Activated CD8-positive, alpha-beta memory T cell treated with anti-CD3 and anti-CD28 coated beads, Interleukin-2, amount 10 ng/mL, durations not matched to agents 7 days and 5 days (primary cell): ENCODE measurements at regions not wholly inside any gene's neighbourhood (a gene's known extent, or its start where the extent isn't known, plus 50 kb on each side); places are given as distances from the start of the nearest gene placed in this dataset.
A peak's percentile ranks its signal among the peaks of the same experiment; 100 is the strongest.

ENCODE experiments used
- ATAC-seq: fragments of 150-1000 bp; cut with Tn5 transposase; one replicate; pipeline ENCODE4 v1.10.0; 2021; ENCODE audit warnings: moderate library complexity
- CTCF ChIA-PET: fragments of 350-600 bp; sonication (Branson Sonifier 250); formaldehyde crosslinking; loops from one replicate; lab custom pipeline; 2021; ENCODE audit warnings: antibody characterized with exemption; lab: Charles Lee
- DNase-seq: peaks from one replicate; pipeline ENCODE4 v3.0.0-alpha.2; 2020
- H3K27ac Mint-ChIP-seq: one replicate; pipeline ENCODE4 v1.8.0; 2021; ENCODE audit warnings: mild to moderate bottlenecking, mixed read lengths
- H3K27me3 Mint-ChIP-seq: one replicate; pipeline ENCODE4 v1.8.0; 2021; ENCODE audit warnings: mixed read lengths
- H3K36me3 Mint-ChIP-seq: one replicate; pipeline ENCODE4 v1.8.0; 2021; ENCODE audit warnings: mild to moderate bottlenecking, mixed read lengths
- H3K4me1 Mint-ChIP-seq: one replicate; pipeline ENCODE4 v1.8.0; 2021; ENCODE audit warnings: mixed read lengths
- H3K4me3 Mint-ChIP-seq: one replicate; pipeline ENCODE4 v1.8.0; 2021; ENCODE audit warnings: mild to moderate bottlenecking, moderate library complexity, mixed read lengths
- H3K9me3 Mint-ChIP-seq: one replicate; pipeline ENCODE4 v1.8.0; 2022; ENCODE audit warnings: low read depth, mixed read lengths

DNA sequence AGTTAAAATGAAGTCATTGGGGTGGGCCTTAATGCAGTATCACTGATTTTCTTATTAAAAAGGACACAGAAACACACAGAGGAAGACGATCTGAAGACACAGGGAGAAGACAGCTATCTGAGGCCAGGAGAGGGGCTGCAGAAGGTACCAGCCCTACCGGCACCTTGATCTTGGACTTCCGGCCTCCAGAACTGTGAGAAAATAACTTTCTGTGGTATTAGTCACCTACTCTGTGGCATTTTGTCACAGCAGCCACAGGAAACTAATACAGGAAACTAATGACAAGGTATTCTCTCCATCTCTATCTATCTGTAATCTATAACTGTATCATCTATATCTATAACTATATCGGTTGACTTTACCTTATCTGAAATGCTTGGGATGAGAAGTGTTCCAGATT, 1149.5 kb downstream of the BCL11B start:
- ATAC-seq (peak; percentile 49), DNase-seq (peak; percentile 52)
- peaks cover 23% of the 10 kb centered on the region for H3K4me1 Mint-ChIP-seq
- H3K9me3 Mint-ChIP-seq: peaks cover 3% of the 10 kb centered on the region
- H3K27ac Mint-ChIP-seq: peak overlapping the region; percentile 3
- CTCF ChIA-PET: interaction anchor here (1.4 kb wide), 1 partner anchor 144 kb away, joined by 4 read pairs; no protein-coding TSS in a partner anchor
- H3K27me3 Mint-ChIP-seq: no peaks in the 10 kb centered on the region
- H3K4me3 Mint-ChIP-seq: no peak overlapping the region
- H3K36me3 Mint-ChIP-seq: peaks cover 14% of the 10 kb centered on the region

GRCh38 chr14:98130691-98131090, 1141.3 kb downstream of the BCL11B start:
- no peaks in the 10 kb centered on the region for H3K27me3 Mint-ChIP-seq
- ATAC-seq (no peak), DNase-seq (no peak)
- peaks cover 23% of the 10 kb centered on the region for H3K4me1 Mint-ChIP-seq
- H3K9me3 Mint-ChIP-seq: no peaks in the 10 kb centered on the region
- H3K27ac Mint-ChIP-seq: no peak overlapping the region
- CTCF ChIA-PET: interaction anchor here (1.0 to 2.2 kb wide), 2 partner anchors 138 to 152 kb away, joined by 3 to 7 read pairs; no protein-coding TSS in a partner anchor
- H3K36me3 Mint-ChIP-seq: peaks cover 5% of the 10 kb centered on the region
- no peak overlapping the region for H3K4me3 Mint-ChIP-seq

DNA sequence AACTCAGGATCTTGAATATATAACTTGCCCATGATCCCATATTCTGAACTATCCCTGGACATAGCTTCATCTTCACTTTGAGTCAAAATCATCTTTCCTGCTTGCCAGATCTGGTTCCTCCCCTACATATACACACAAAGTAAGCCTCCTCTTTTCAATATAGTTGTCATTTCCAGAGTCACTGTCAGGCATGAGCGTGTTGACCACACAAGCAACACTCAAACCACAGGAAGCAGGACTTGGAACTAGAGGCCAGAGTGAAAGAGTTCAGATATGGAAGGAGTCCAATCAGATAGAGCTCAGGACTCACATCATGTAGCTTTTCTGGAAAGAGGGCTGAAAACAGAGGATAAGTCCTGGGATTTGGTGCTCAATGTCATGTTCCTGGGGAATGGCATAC, 1140.6 kb downstream of the BCL11B start:
- H3K27ac Mint-ChIP-seq: no peak overlapping the region
- no peak overlapping the region for H3K4me3 Mint-ChIP-seq
- DNase-seq (peak; percentile 70), ATAC-seq (peak; percentile 71)
- peaks cover 29% of the 10 kb centered on the region for H3K4me1 Mint-ChIP-seq
- CTCF ChIA-PET: interaction anchor here (1.0 to 2.2 kb wide), 2 partner anchors 138 to 153 kb away, joined by 3 to 7 read pairs; no protein-coding TSS in a partner anchor
- peaks cover 5% of the 10 kb centered on the region for H3K36me3 Mint-ChIP-seq
- H3K9me3 Mint-ChIP-seq: no peaks in the 10 kb centered on the region
- no peaks in the 10 kb centered on the region for H3K27me3 Mint-ChIP-seq

- H3K27me3 Mint-ChIP-seq: no peaks in the 10 kb centered on the region
- peaks cover 49% of the 10 kb centered on the region for H3K4me1 Mint-ChIP-seq
- no peak overlapping the region for H3K27ac Mint-ChIP-seq
Measured at GRCh38 chr14:98133806-98134205, 1138.2 kb downstream of the BCL11B start.

DNA sequence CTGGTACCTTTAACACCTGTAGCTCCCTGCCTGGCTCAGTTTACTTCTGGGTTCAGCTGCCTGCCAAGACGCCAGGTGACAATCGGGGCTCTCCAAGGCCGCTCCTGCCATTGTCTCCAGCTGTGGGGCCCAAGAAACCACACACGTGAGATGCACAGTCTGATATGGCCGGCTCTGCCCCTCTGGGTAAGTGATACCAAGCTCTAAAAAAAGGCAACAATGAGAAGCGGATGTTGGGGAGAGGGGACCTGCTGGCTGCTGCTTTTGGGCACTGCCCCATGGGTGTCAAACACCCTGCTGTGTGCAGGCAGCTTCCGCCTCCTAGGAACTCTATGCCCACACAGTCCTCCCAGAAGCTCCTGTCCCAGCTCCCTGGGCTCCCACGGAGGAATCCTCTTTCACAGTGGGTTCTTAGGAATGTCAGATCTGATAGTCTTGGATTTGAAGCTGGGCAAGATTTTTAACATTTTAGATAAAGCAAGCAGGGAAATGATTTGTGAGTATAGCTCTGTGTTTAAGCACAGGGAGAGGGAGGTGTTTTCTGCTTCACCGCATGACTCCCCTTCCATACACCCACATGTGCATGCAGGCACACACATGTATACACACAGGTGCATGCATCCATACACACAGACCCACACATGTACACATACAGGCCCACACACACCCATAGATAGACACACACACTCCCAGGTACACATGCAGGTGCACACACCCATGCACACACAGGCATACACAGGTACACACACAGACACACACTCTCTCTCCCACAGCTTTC, 1135.8 kb downstream of the BCL11B start:
- DNase-seq: peak; percentile 45
- CTCF ChIA-PET: interaction anchor here (0.7 to 6.7 kb wide), 5 partner anchors 37 to 1055 kb away, joined by 3 to 46 read pairs (median 5); no protein-coding TSS in a partner anchor

More at GRCh38 chr14:98133806-98134205, 1138.2 kb downstream of the BCL11B start:
- Mint-ChIP-seq H3K4me3 (no peak overlapping the region), H3K36me3 (peaks cover 2% of the 10 kb centered on the region), H3K9me3 (no peaks in the 10 kb centered on the region)
- CTCF ChIA-PET: no interaction called here
- DNase-seq (no peak), ATAC-seq (no peak)

GRCh38 chr14:98137131-98138025, 1134.6 kb downstream of the BCL11B start:
- DNase-seq (no peak), ATAC-seq (no peak)
- H3K4me1 Mint-ChIP-seq: peaks cover 60% of the 10 kb centered on the region
- H3K9me3 Mint-ChIP-seq: no peaks in the 10 kb centered on the region
- peak overlapping the region; percentile 53 for H3K4me3 Mint-ChIP-seq
- CTCF ChIA-PET: interaction anchor here (0.6 to 6.7 kb wide), 19 partner anchors 10 to 1135 kb away, joined by 3 to 94 read pairs (median 3); partner anchors contain the start of gene BCL11B
- no peaks in the 10 kb centered on the region for H3K27me3 Mint-ChIP-seq
- peak overlapping the region; percentile 74 for H3K27ac Mint-ChIP-seq
- H3K36me3 Mint-ChIP-seq: no peaks in the 10 kb centered on the region

More for the DNA sequence above, 1135.8 kb downstream of the BCL11B start:
- H3K4me1 Mint-ChIP-seq: peaks cover 57% of the 10 kb centered on the region
- peak overlapping the region; percentile 67 for H3K27ac Mint-ChIP-seq
- H3K4me3 Mint-ChIP-seq: peak overlapping the region; percentile 25
- no peaks in the 10 kb centered on the region for H3K27me3 Mint-ChIP-seq
- no peaks in the 10 kb centered on the region for H3K9me3 Mint-ChIP-seq
- H3K36me3 Mint-ChIP-seq: peaks cover under 1% of the 10 kb centered on the region
- ATAC-seq: no peak

DNA sequence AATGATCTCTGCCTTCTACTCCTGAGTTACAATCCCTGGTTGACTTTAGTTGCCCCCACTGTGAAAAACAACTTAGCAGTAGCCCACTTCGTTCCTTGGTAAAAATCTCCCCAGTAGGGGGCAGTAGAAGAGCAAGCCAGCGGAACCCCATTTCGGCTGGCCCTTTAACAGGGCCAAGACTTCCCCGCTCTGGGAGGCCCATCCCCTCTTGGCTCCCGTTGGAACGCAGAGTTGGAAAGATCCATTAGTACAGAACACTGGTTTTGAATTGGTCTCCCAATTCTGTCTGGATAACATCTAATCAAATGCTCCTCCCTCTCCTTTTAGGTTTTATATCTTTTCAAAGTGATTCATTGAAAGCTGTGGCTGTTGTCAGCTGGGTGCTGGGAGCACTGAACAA, 1133.3 kb downstream of the BCL11B start:
- H3K9me3 Mint-ChIP-seq: no peaks in the 10 kb centered on the region
- DNase-seq: peak; percentile 76
- H3K4me3 Mint-ChIP-seq: peak overlapping the region; percentile 7
- no peaks in the 10 kb centered on the region for H3K27me3 Mint-ChIP-seq
- no peaks in the 10 kb centered on the region for H3K36me3 Mint-ChIP-seq
- CTCF ChIA-PET: interaction anchor here (0.6 to 6.7 kb wide), 25 partner anchors 9 to 1137 kb away, joined by 3 to 94 read pairs (median 4); partner anchors contain the start of gene BCL11B
- peak overlapping the region; percentile 53 for H3K27ac Mint-ChIP-seq
- ATAC-seq: peak; percentile 82
- H3K4me1 Mint-ChIP-seq: peaks cover 65% of the 10 kb centered on the region

DNA sequence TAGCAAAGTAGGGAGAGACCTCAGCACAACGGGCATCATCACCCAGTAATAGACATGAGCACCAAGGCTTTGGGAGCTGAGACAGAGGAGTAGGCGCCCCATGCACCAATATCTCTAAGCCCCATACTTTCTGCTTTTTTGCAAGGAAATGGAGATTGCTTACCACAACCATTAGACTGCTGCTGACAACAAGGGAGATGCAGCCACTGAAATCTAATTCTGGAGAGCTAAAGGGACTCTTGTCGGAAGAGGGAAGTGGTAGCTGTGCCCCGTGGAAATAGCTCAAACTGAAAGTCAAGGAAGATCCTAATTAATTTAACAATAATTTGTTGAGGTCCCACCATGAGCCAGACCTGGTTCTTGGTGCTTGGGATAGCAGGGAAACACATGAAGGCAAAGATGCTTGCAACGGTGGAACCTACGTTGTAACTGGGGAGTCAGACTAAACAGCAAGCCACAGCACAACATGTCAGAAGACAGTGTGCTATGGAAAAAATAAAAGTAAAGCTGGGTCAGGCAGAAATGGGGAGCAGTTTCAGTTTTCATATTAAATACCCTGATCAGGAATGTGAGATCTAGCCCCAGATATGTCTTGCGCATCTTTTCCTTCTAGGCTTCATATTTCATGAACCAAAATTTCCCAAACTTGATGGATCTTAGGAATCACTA, 1131.0 kb downstream of the BCL11B start:
- peak; percentile 20 for ATAC-seq
- H3K4me3 Mint-ChIP-seq: peak overlapping the region; percentile 61
- H3K36me3 Mint-ChIP-seq: no peaks in the 10 kb centered on the region
- CTCF ChIA-PET: interaction anchor here (1.0 to 6.7 kb wide), 12 partner anchors 11 to 1131 kb away, joined by 3 to 94 read pairs (median 6); partner anchors contain the start of gene BCL11B
- no peaks in the 10 kb centered on the region for H3K9me3 Mint-ChIP-seq
- no peak for DNase-seq
- peaks cover 62% of the 10 kb centered on the region for H3K4me1 Mint-ChIP-seq
- peak overlapping the region; percentile 82 for H3K27ac Mint-ChIP-seq
- no peaks in the 10 kb centered on the region for H3K27me3 Mint-ChIP-seq

- peaks cover 2% of the 10 kb centered on the region for H3K27me3 Mint-ChIP-seq
Measured at GRCh38 chr14:98143566-98143965, 1128.4 kb downstream of the BCL11B start.

DNA sequence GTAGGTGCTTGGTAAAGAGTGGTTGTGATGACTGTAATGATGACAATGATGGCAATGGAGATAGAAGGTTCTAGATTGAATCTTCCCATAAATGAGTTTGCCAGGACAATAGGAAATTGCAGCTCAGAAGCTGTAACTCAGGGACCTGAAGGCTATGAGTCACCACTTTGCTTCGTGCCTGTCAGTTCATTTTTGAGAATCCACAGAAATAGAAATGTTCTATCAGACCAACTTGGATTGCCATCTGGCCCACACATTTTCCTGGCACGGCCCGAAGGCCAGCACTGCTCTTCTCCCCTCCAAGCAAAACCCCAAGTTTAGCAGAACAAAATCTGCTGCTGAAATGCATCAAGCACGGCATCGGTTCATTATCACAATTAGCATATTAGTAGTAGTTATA, 1127.0 kb downstream of the BCL11B start:
- Mint-ChIP-seq H3K9me3 (no peaks in the 10 kb centered on the region), H3K36me3 (no peaks in the 10 kb centered on the region), H3K27me3 (peaks cover 2% of the 10 kb centered on the region), H3K4me1 (peaks cover 30% of the 10 kb centered on the region), H3K27ac (no peak overlapping the region), H3K4me3 (no peak overlapping the region)
- no peak for ATAC-seq
- DNase-seq: no peak
- CTCF ChIA-PET: interaction anchor here (1.6 kb wide), 1 partner anchor 39 kb away, joined by 3 read pairs; no protein-coding TSS in a partner anchor

More at GRCh38 chr14:98143566-98143965, 1128.4 kb downstream of the BCL11B start:
- H3K9me3 Mint-ChIP-seq: no peaks in the 10 kb centered on the region
- DNase-seq (no peak), ATAC-seq (no peak)
- CTCF ChIA-PET: interaction anchor here (1.1 to 6.7 kb wide), 5 partner anchors 14 to 1087 kb away, joined by 3 to 94 read pairs (median 6); no protein-coding TSS in a partner anchor
- H3K36me3 Mint-ChIP-seq: no peaks in the 10 kb centered on the region
- H3K27ac Mint-ChIP-seq: peak overlapping the region; percentile 35
- H3K4me3 Mint-ChIP-seq: no peak overlapping the region
- peaks cover 41% of the 10 kb centered on the region for H3K4me1 Mint-ChIP-seq

DNA sequence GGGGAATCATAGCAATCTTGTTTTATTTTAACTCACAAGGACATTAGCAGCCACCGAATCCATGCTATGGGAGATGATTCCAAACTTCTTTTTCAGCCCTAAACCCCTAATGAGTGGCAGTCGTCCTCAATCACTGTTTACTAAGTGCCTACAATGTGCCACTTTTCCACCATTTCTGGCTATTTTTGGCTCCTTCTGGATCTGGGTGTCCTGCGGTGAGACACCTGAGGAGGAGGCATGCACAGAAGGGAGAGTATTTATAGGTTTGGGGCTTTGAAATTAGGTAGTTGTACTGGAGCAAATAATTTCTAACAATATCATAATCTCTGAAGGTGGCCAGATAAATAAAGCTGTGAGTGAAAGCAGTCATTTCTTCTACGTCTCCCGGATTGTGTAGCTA, 1125.6 kb downstream of the BCL11B start:
- H3K4me1 Mint-ChIP-seq: peaks cover 16% of the 10 kb centered on the region
- CTCF ChIA-PET: no interaction called here
- DNase-seq: no peak
- H3K27ac Mint-ChIP-seq: no peak overlapping the region
- no peaks in the 10 kb centered on the region for H3K9me3 Mint-ChIP-seq
- no peak for ATAC-seq
- no peak overlapping the region for H3K4me3 Mint-ChIP-seq
- H3K27me3 Mint-ChIP-seq: peaks cover 2% of the 10 kb centered on the region
- H3K36me3 Mint-ChIP-seq: no peaks in the 10 kb centered on the region

- Mint-ChIP-seq H3K4me1 (peaks cover 13% of the 10 kb centered on the region), H3K27me3 (no peaks in the 10 kb centered on the region), H3K4me3 (no peak overlapping the region), H3K9me3 (no peaks in the 10 kb centered on the region), H3K36me3 (peaks cover 4% of the 10 kb centered on the region), H3K27ac (no peak overlapping the region)
- no peak for DNase-seq
- CTCF ChIA-PET: no interaction called here
- ATAC-seq: no peak
Measured at GRCh38 chr14:98154254-98154653, 1117.7 kb downstream of the BCL11B start.
